GM19372 (cell line): ENCODE measurements at regions not wholly inside any gene's neighbourhood (a gene's known extent, or its start where the extent isn't known, plus 50 kb on each side); places are given as distances from the start of the nearest gene placed in this dataset.

Source experiments
- ATAC-seq: cut with Tn5 transposase; IDR thresholded peaks from one replicate; pipeline ENCODE4 v1.9.1; 2021; ENCODE audit warnings: mild to moderate bottlenecking, low read depth, moderate library complexity; ENCODE audit not compliant: unreplicated experiment

DNA sequence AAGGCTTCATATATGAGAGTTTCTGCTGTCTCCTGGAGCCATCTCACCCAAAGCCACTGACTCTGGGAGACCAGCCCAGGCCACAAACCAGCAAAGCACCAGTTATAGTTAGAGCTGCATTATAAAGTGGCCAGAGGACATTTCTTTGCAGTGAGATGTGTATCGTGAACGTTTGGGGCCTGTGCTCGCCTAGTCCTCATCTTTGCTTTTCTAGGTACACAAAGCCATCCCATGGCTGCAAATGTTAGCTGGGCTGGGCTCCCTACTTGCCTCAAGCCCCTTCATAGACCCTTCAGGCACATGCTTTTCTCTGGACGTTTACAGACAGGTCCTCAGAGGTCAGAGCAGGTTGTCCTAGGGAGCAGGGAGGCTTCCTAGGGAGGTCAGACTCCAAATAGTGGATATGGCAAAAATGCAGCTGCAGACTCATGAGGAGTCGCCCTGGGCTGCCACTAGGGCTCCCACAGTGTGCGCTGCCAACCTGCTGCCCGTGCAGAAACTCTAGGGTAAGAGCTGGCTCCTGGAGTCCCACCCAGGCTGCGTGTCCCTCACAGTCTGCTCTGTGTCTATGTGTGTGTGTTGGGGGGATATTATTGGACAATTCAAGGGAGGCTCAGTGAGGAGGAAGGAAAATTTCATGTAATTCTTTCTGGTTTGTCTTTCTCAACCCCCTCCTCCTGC, 141.0 kb downstream of the RPIA start:
- ATAC-seq = peak; percentile 46

DNA sequence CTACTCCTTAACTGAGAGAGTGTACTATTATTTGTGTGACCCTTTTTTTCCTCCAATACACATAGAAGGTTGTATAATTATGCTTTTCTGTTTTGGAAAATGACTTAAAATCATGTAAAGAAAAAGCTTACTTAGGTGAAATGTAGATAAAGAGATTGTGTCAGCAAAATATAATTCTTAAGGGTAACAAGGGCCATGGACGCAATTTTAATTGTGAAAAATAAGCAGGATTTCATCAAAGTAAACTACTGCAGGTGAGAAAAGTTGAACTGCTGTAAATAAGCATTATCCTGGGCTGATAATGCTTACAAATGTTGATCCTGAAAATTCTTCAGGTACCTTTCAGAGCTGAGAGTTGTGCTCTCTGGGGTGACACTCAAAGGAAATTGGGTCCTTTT, 141.5 kb downstream of the RPIA start:
- no peak for ATAC-seq

DNA sequence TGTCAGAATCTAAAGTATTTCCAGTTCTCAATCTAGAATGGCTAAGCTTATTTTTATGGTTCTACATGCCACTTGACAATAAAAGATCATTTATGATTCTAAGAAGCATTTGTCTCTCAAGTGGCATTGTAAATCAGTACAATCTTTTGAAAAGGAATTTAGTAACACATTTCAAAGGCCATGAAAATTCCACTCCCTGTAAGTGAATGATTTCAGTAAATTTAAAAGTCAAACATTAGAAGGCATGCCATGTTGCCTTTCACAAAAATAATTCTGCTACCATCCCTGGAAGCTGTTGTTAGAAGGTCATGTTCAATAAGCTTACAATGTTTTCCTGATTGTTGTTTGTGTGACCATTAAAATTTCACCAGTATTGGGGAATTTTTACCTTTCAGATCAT, 142.9 kb downstream of the RPIA start:
- no peak for ATAC-seq

DNA sequence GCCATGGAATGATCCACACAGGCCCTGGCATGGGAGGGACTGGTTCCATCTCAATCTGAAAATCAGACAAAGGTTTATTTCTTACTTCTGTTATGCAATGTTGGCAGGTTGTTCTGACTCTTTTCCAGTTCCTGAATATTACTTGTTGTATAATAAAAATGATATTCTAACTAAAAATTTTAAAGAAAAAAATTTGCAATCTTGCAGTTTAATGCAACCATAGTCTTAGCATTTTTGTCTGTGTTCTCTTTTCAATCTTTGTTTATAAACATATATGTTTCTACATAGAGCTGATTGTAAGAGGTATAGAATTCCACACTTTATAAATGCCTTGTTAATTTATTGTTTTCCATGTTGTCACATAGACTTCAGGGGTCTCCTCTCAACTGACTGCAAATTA, 143.4 kb downstream of the RPIA start:
- no peak for ATAC-seq

DNA sequence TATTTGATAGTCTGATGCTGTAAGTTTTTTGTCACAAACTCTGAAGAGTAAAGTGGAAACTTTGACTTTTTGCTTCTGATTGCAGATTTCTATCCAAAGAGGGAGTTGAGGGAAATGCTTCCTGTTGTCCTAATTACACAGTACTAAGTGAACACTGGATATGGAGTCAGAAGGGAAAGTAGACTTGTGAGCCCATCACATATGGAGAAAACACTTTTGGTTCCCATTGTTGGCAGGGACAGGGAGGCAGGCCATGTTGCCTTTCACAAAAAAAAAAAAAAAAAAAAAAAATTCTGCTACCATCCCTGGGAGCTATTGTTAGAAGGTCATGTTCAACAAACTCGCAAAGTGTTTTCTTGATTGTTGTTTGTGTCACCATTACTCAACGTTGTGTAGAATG, 144.3 kb downstream of the RPIA start:
- no peak for ATAC-seq

DNA sequence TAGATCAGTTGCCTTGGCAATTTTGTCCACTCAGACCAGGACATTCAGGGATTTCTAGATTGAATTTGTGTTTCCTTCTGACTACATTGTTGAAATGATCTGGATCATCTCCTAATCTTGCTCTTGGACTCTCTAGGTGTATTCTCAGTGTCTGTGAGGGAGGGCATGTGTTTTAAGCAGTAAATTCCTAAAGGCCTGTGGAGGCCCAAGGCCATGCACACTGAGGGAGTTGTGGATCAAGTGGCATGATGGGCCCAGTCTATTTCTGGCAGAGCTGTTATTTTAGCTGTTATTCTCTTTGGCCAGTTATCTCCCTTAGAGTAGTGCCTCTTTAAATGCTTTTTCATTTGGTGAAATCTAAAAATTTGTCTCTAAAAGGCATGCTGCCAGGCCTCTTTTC, 144.9 kb downstream of the RPIA start:
- no peak for ATAC-seq

DNA sequence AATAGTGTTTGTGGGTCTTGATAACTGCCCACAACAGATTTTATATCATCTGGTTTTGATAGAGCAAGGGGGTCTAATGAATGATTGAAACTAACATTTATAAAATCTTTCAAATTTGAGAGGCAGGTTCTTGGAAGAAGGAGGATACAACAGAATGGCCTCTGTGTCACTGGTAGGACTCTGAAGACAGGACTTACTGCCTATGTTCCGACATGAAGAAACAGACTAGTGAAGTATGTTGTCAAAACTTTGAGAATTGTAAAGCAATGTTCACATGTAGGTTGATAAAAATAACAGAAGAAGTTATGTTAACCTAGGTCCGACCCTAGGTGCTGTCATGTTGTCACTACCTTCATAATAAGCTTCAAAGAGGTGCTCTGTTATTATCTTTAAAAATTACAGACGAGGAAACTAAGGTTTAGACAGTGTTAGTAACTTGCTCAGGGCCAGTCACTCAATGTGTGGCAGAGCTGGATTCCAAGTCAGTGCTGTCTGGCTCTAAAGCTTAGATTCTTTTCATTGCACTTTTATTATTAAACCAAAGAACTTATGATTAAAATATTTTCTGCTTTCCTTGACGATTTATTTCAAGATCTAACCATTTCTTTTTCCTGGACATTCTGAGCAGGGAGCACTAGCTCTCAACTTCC, 146.2 kb downstream of the RPIA start:
- ATAC-seq = no peak

DNA sequence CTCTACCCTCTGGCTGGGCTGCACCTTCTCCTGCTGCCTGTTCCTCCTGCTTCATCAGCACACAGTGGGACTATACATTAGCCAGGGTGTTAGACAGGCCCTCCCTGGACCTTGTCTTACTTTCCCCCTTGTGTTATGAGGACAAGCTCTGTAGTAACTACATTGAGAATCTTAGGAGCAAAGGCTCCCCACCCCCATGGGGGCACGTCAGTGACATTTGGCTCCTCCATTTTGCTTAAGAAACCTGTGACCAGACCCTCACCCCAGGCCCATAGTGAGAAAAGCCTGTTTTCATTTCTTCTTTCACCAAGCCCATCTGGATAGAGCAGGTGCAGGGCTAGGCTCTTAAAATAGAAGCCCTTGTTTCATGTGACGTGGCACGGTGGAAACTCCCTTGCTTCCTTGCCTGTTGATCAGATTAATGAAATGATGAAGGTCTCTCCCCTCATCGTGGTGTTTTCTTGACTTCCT, 146.7 kb downstream of the RPIA start:
- peak; percentile 82 for ATAC-seq

DNA sequence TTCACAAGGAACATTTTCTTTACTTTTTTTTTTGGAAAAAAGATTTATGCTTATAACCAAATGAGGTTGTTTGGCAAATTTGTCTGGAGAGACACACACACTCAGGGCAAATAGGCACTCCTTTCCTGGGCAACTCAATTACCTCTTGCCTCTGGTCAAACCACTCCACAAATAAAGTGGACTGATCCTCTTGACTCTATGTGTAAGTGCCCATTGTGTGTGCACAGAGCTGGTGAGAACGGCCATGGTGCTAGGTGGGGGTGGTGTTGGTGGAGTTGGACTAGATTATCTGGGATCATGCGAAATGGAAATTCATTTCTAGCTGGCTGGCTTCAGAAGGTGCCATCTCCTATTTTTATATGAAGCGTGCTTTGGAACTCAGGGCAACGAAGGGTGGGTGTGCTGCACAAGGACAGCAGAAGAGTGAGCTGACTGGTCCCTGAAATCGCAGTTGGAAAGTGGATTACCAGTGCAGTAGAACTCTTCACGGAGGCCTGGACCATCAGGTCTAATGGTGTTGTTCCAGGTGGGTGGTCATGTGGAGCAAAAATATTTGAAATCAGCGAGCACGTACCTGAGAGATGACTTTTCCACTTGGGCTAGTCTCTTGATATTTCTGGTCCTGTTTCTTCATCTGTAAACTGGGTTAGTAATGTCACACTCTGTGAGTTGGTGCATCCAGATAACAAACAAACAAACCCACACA, 149.9 kb downstream of the RPIA start:
- ATAC-seq = no peak

DNA sequence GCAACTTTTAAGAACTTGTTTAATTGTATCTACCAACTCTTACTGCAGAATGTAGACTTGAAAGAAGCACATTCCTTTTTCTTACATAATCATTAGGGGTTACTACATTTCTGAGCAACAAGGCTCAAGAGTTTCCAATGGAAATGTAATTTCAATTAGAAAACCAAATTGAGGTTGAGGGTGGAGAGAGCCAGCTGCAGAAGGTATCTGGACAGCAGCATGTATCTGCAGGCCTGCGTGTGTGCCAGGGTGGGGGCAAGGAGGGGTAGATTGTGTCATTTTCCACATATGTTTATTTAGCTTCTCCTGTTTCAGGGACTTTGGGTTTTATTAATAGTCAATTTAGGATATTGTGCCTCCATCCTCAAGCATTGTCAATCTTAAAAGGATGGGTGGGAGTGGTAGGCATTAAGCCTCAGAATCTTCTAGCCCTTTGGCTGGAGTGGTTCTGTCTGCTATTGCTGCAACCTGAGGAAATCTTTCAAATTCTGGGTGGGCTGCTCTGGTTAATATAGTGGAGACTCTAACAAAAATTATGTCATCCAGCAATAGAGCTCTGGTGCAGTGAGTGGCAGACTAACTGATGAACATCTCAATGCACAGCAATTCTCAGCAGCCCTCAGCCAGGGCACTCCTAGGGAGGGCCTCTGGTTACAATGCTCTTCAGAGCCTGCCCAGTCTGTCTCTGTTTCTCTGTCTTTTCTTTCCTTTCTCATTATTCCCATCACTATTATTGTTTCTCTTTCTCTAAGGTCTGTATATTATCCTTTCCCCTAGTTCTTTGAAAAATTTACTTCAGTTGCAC, 151.4 kb downstream of the RPIA start:
- ATAC-seq = no peak

DNA sequence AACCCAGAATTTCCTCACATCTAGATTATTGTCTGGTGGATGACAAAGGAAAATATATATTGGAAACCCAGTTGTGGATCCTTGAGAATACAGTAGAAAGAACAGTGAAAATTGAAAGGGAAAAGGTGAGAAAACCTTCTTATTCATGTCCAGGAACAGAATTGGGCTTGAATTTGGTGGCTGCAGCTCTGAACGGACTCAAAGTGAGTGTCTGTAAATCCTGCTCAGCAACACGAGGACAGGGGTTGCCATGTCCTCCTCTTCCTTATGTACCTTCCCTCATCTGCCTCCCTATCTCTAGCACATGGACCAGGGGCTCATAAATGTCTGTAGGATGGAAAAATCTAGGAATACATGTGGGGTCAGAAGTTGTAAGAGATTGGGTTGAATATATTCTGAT, 152.2 kb downstream of the RPIA start:
- ATAC-seq = no peak

DNA sequence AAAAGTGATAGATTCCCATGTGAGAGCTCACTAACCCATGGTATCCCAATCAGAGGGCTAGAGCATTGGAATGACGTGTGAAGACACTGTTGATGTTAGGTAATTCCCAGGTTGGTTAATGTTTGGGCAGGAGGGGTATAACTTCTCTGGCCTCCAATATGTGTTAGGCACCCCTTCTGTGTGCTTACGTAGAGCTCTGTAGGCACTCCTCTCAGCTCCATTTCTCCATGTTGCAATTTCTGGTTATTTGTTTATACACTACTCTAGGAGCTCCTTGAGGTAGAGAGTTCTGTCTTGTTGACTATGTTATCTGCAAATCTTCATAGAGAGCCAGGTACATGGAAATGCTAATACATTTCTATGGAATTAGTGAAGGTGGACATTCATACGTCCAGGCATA, 153.5 kb downstream of the RPIA start:
- no peak for ATAC-seq

DNA sequence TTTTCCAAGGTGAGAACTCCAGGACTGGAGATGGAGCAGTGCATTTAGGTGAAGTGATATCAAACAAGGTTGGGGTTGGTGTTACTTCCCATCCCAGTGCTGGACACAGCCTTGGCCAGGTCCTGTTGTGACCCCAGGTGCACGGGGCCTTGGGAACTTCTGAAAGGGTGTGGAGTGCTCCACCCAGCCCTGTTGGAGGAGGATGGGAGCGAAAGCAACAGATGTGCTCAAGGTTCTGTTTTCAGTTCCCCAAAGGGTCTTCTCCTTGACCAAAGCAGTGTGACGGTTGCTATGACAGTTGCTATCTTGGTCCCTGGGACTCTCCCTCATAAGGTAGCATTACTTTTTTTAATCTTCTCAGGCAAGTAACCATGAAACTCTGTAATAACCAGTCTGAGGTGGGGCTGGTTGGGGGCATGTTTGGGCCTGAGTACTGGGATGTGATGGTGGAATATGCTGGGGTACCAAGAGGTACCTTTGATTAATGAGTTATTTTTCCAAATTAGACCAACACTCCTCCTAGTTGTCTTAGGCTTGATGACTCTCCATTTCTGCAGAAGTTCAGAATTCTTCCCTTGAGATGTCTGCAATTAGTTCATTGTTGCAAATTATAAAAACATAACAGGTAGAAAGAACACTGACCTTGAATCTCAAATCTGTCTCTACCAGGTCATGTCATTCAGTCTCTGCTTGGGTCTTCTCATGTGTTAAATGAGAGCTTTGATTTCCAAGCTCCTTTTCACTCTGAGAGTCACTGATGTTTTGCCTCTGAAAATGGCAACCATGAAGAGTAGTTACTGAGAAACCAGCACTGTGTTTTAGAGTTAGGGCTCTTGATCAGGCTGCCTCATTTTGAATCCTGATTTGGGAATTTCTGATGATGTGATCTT, 154.5 kb downstream of the RPIA start:
- peak; percentile 86 for ATAC-seq

DNA sequence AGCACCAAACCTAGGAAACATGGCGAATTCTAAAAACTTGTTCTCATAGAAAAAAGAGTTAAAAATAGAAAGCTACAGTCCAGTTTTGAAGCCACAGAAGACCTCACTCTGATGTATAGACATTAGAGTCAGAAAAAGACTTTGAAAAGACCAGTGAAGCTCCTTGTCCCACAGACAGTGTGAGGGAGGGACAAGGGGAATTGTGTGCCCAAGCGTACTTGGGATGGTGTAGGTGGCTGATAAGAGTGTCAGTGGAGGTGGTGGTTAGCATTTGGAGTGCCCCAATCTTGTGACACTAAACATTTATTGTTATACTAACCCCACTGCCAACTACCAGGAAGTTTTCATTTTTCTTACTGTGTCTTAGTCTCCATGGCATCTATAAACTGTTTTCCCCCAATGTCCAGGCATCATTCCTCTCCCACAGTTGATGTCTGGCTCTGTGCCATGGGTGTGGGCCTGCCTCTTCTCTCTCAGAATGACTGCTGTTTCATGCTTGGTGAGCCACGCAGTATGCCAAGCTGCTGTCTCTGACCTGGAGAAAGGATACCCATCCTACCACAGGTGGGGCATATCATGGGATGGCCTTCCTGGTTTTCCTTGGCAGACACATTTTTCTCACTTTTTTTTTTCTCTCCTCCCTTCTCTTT, 161.4 kb downstream of the RPIA start:
- no peak for ATAC-seq

DNA sequence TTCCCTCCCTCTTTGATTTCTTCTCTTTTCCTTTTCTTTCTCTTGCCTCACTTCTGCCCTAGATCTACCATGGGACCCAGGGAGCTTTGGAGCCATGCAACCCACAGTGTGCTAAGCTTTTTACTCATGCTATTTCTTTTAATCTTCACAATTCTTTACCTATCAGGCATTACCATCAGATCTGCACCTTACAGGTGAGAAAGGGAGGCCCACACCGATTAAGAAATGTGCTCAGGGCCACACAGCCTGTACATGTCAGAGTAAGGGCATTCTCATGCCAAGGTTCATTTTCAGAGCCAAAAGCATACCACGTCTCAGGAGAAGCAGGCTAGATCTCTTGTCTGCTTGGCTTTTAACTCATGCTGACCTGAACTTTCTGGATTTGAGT, 161.9 kb downstream of the RPIA start:
- ATAC-seq = no peak

DNA sequence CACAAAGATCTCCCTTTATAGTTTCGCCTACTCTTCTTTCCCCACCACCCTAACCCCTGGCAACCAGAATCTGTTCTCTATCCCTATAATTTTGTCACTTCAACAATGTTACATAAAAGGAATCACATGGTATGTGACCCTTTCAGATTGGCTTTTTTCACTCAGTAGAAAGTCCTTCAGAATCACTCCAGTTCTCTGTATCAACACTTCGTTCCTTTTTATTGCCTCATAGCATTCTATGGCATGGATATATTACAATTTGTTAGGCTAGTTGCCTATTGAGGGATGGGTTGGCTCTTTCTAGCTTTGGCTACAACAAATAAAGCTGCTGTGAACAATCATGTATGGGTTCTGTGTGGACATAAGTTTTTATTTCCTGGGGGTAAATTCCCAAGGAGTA, 163.1 kb downstream of the RPIA start:
- no peak for ATAC-seq

DNA sequence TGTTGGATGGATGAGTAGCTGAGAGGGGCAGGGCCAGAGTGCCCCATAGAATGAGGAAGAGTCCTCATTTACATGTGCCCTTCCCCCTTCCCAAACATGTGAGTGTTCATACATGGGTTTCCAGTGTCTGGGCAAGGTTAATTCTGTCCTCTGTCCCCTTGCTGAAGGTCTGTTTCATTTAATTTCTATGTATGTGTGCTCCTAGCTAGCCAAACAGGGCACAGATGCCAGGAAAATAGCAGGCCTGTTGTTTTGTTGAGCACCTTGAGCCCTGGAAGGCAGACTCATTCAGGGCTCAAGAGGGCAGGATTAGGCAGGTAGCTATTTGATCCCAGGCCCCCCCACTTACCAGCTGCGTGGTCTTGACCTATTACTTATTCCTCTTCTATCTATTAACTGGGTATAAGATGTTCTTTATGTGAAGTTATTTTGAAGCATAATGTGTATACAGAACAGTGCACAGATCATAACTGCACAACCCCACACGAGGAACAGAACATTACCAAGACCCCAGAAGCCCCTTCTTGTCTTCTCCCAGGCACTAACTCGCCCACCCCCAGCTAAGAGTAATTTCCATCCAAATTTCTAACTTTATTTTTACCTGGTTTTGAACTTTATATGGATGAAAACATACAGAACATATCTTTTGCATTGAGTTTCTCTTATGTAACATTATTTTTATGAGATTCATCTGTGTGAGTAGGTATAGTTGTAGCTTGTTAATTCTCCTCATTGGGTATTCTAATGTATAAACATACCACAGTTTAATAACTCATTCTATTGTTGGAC, 164.3 kb downstream of the RPIA start:
- ATAC-seq = peak; percentile 40

DNA sequence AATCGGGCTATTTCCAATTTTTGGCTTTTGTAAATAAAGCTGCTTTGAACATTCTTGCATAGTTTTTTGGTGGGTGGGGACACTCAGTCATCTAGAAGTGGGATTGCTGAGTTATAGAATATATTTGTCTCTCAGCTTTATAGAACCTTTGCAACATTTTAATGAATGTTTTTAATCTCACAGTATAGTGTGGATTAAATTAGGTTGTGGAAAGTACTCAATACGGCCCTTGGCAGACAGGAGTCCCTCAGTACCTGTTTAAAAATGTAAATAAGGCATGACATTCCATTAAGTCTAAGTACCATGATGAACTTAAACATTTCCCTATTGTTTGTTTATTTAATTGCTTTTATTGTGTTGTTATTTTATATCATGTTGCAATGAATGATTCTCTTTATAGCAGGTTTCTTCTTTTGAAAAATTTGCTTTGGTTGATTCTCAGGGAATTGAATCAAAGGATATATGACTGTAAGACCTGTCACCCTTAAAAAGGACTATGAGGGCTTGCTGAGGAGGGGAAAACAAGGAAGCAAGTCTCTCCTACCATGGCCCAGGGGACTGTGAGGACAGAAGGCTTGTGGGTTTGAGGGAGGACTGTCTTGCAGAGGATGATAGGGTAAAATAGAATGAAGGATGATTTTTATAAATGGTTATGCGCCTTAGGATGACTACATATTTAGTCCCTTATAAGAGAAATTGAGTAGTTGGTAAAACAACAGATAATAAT, 165.1 kb downstream of the RPIA start:
- peak; percentile 4 for ATAC-seq
